D721Med (cell line): ENCODE measurements at regions not wholly inside any gene's neighbourhood (a gene's known extent, or its start where the extent isn't known, plus 50 kb on each side); places are given as distances from the start of the nearest gene placed in this dataset.

Experiments used
- DNase-seq: peaks from one replicate; pipeline ENCODE4 v3.0.0; 2011; ENCODE audit warnings: low spot score; ENCODE audit not compliant: insufficient read length
- FAIRE-seq: peaks from 2 replicates; lab custom pipeline; 2011; peaks lifted over from hg19 to GRCh38; lab: Jason Lieb, UNC
- CTCF ChIP-seq: IDR thresholded peaks from 2 replicates; pipeline ENCODE4 v1.5.1; 2012; ENCODE audit warnings: mild to moderate bottlenecking, control low read depth; ENCODE audit not compliant: insufficient read depth; ENCODE audit errors: missing control alignments

GRCh38 chr4:23040539-23040938, 347.8 kb downstream of the GBA3 start:
- FAIRE-seq (no peak), DNase-seq (no peak)
- no peak for TF ChIP-seq CTCF

- no peak for TF ChIP-seq CTCF
- FAIRE-seq (no peak), DNase-seq (no peak)
These were observed 347.1 kb downstream of the GBA3 start for GRCh38 chr4:23039818-23040217.

- no peak for DNase-seq
- no peak for FAIRE-seq
These were observed 346.1 kb downstream of the GBA3 start for GRCh38 chr4:23038626-23039491.

GRCh38 chr4:23036921-23037495, 344.3 kb downstream of the GBA3 start:
- FAIRE-seq (no peak), DNase-seq (no peak)
- no peak for TF ChIP-seq CTCF

More at GRCh38 chr4:23038626-23039491, 346.1 kb downstream of the GBA3 start:
- no peak for TF ChIP-seq CTCF

GRCh38 chr4:23036503-23036902, 343.8 kb downstream of the GBA3 start:
- DNase-seq (no peak), FAIRE-seq (no peak)
- TF ChIP-seq CTCF = no peak

- FAIRE-seq = no peak
- DNase-seq = no peak
- TF ChIP-seq CTCF = no peak
These were observed 342.9 kb downstream of the GBA3 start for GRCh38 chr4:23035521-23036056.
